CD4-positive, alpha-beta T cell treated with Interleukin-17A for 4 hours (primary cell): ENCODE measurements at regions not wholly inside any gene's neighbourhood (a gene's known extent, or its start where the extent isn't known, plus 50 kb on each side); places are given as distances from the start of the nearest gene placed in this dataset.
"Not testable (repeated sequence)": the region's sequence is repeated elsewhere in the genome, so short reads cannot be mapped to it uniquely, and the experiment has no call there.

Experiments used
- DNase-seq: peaks from one replicate; pipeline ENCODE4 v3.0.0-alpha.2; 2020; ENCODE audit warnings: mixed read lengths

GRCh38 chr14:39615352-39615751 is 183.1 kb upstream of the FBXO33 start:
- DNase-seq, result no peak

GRCh38 chr14:39614297-39614923 is 182.2 kb upstream of the FBXO33 start:
- no peak for DNase-seq

GRCh38 chr14:39609119-39609518 is 176.9 kb upstream of the FBXO33 start:
- no peak for DNase-seq

GRCh38 chr14:39607978-39608377 is 175.7 kb upstream of the FBXO33 start:
- no peak for DNase-seq

GRCh38 chr14:39603942-39604341 is 171.7 kb upstream of the FBXO33 start:
- no peak for DNase-seq

GRCh38 chr14:39593377-39593776 is 161.1 kb upstream of the FBXO33 start:
- no peak for DNase-seq

GRCh38 chr14:39592116-39592789 is 160.0 kb upstream of the FBXO33 start:
- DNase-seq, result no peak

- not testable (repeated sequence) for DNase-seq
Measured at GRCh38 chr14:39589882-39590281, 157.6 kb upstream of the FBXO33 start.

GRCh38 chr14:39582028-39582654 is 149.9 kb upstream of the FBXO33 start:
- no peak for DNase-seq

- no peak for DNase-seq
Measured at GRCh38 chr14:39581474-39581873, 149.2 kb upstream of the FBXO33 start.

GRCh38 chr14:39580696-39581095 is 148.5 kb upstream of the FBXO33 start:
- no peak for DNase-seq

- no peak for DNase-seq
Measured at GRCh38 chr14:39576736-39577135, 144.5 kb upstream of the FBXO33 start.

GRCh38 chr14:39576258-39576657 is 144.0 kb upstream of the FBXO33 start:
- no peak for DNase-seq

- DNase-seq, result no peak
Measured at GRCh38 chr14:39568809-39569538, 136.7 kb upstream of the FBXO33 start.

GRCh38 chr14:39566795-39567194 is 134.6 kb upstream of the FBXO33 start:
- DNase-seq, result no peak

- no peak for DNase-seq
Measured at GRCh38 chr14:39563361-39563760, 131.1 kb upstream of the FBXO33 start.

GRCh38 chr14:39562175-39562574 is 129.9 kb upstream of the FBXO33 start:
- no peak for DNase-seq

- DNase-seq, result no peak
Measured at GRCh38 chr14:39558525-39558924, 126.3 kb upstream of the FBXO33 start.

- no peak for DNase-seq
Measured at GRCh38 chr14:39555749-39556148, 123.5 kb upstream of the FBXO33 start.

- DNase-seq, result no peak
Measured at GRCh38 chr14:39554576-39554975, 122.3 kb upstream of the FBXO33 start.

- DNase-seq, result no peak
Measured at GRCh38 chr14:39548358-39548757, 116.1 kb upstream of the FBXO33 start.

GRCh38 chr14:39547845-39548244 is 115.6 kb upstream of the FBXO33 start:
- no peak for DNase-seq

- DNase-seq, result no peak
Measured at GRCh38 chr14:39505812-39506211, 73.6 kb upstream of the FBXO33 start.

- no peak for DNase-seq
Measured at GRCh38 chr14:39500253-39500652, 68.0 kb upstream of the FBXO33 start.
